ENCODE measurements at regions not wholly inside any gene's neighbourhood (a gene's known extent, or its start where the extent isn't known, plus 50 kb on each side); places are given as distances from the start of the nearest gene placed in this dataset.
A peak's percentile ranks its signal among the peaks of the same experiment; 100 is the strongest.
"Not testable (repeated sequence)": the region's sequence is repeated elsewhere in the genome, so short reads cannot be mapped to it uniquely, and the experiment has no call there.

- DNase-seq, result no peak
Observed at GRCh38 chr7:81527651-81528050, 242.2 kb downstream of the HGF start.

GRCh38 chr7:81526971-81527370, 242.9 kb downstream of the HGF start:
- DNase-seq, result no peak

- DNase-seq, result no peak
Observed at GRCh38 chr7:81525841-81526240, 244.0 kb downstream of the HGF start.

GRCh38 chr7:81519886-81520285, 250.0 kb downstream of the HGF start:
- DNase-seq, result no peak

- no peak for DNase-seq
Observed at GRCh38 chr7:81516898-81517297, 252.9 kb downstream of the HGF start.

GRCh38 chr7:81515009-81515408, 254.8 kb downstream of the HGF start:
- no peak for DNase-seq

GRCh38 chr7:81514546-81514945, 255.3 kb downstream of the HGF start:
- DNase-seq, result no peak

- no peak for DNase-seq
Observed at GRCh38 chr7:81510122-81510521, 259.7 kb downstream of the HGF start.

GRCh38 chr7:81507221-81507620, 262.6 kb downstream of the HGF start:
- no peak for DNase-seq

GRCh38 chr7:81506609-81507008, 263.2 kb downstream of the HGF start:
- DNase-seq, result no peak

GRCh38 chr7:81503771-81504170, 266.1 kb downstream of the HGF start:
- DNase-seq, result no peak

GRCh38 chr7:81503336-81503735, 266.5 kb downstream of the HGF start:
- DNase-seq, result no peak

GRCh38 chr7:81501220-81501619, 268.6 kb downstream of the HGF start:
- DNase-seq, result peak; percentile 25 to 30

GRCh38 chr7:81500631-81501030, 269.2 kb downstream of the HGF start:
- no peak for DNase-seq

GRCh38 chr7:81499262-81500116, 270.4 kb downstream of the HGF start:
- peak; percentile 76 to 82 for DNase-seq

GRCh38 chr7:81498176-81498575, 271.7 kb downstream of the HGF start:
- no peak for DNase-seq

- no peak for DNase-seq
Observed at GRCh38 chr7:81492910-81493309, 276.9 kb downstream of the HGF start.

GRCh38 chr7:81492240-81492639, 277.6 kb downstream of the HGF start:
- DNase-seq, result no peak

GRCh38 chr7:81491573-81491972, 278.3 kb downstream of the HGF start:
- DNase-seq, result no peak

- DNase-seq, result no peak
Observed at GRCh38 chr7:81488210-81488609, 281.6 kb downstream of the HGF start.

- no peak for DNase-seq
Observed at GRCh38 chr7:81487516-81487915, 282.3 kb downstream of the HGF start.

- peak; percentile 29 to 45 for DNase-seq
Observed at GRCh38 chr7:81484261-81484660, 285.6 kb downstream of the HGF start.

- no peak for DNase-seq
Observed at GRCh38 chr7:81482600-81483186, 287.2 kb downstream of the HGF start.

GRCh38 chr7:81478664-81479063, 291.2 kb downstream of the HGF start:
- peak; percentile 63 to 82 for DNase-seq

- not testable (repeated sequence) for DNase-seq
Observed at GRCh38 chr7:81478201-81478600, 291.6 kb downstream of the HGF start.
